ENCODE measurements at regions not wholly inside any gene's neighbourhood (a gene's known extent, or its start where the extent isn't known, plus 50 kb on each side); places are given as distances from the start of the nearest gene placed in this dataset.

GRCh38 chr11:104451197-104451893, 287.4 kb upstream of the PDGFD start:
- TF ChIP-seq SIN3A (IDR thresholded peaks at IDR 0.05; ENCODE audit: borderline replicate concordance, insufficient read depth, low read length) (no peak), TAF1 (IDR thresholded peaks at IDR 0.05; ENCODE audit: borderline replicate concordance, insufficient read depth, low read length) (no peak)
